IPS-18c (cell line): ENCODE measurements at regions not wholly inside any gene's neighbourhood (a gene's known extent, or its start where the extent isn't known, plus 50 kb on each side); places are given as distances from the start of the nearest gene placed in this dataset.
"Not testable (repeated sequence)": the region's sequence is repeated elsewhere in the genome, so short reads cannot be mapped to it uniquely, and the experiment has no call there.

Experiments used
- H3K4me3 ChIP-seq: 2 replicates; pipeline ENCODE4 v1.7.0; 2013; ENCODE audit warnings: low read depth, mild to moderate bottlenecking, low read length, moderate library complexity; ENCODE audit not compliant: insufficient read depth
- H3K9me3 ChIP-seq: one replicate; pipeline ENCODE4 v1.6.1; 2013; ENCODE audit warnings: mild to moderate bottlenecking, low read length, moderate library complexity; ENCODE audit not compliant: control insufficient read depth, insufficient read depth

GRCh38 chr9:75798505-75798904 lies 92.0 kb upstream of the PCSK5 start:
- H3K9me3 ChIP-seq: no peaks in the 10 kb centered on the region
- no peak overlapping the region for H3K4me3 ChIP-seq

- Histone ChIP-seq H3K4me3 (no peak overlapping the region), H3K9me3 (no peaks in the 10 kb centered on the region)
Observed at GRCh38 chr9:75803130-75803529, 87.3 kb upstream of the PCSK5 start.

- no peaks in the 10 kb centered on the region for H3K9me3 ChIP-seq
- no peak overlapping the region for H3K4me3 ChIP-seq
Observed at GRCh38 chr9:75810063-75810462, 80.4 kb upstream of the PCSK5 start.

GRCh38 chr9:75811692-75812091 lies 78.8 kb upstream of the PCSK5 start:
- H3K9me3 ChIP-seq: no peaks in the 10 kb centered on the region
- no peak overlapping the region for H3K4me3 ChIP-seq

- H3K9me3 ChIP-seq: no peaks in the 10 kb centered on the region
- H3K4me3 ChIP-seq: no peak overlapping the region
Observed at GRCh38 chr9:75812141-75812540, 78.3 kb upstream of the PCSK5 start.

- H3K4me3 ChIP-seq: no peak overlapping the region
- H3K9me3 ChIP-seq: no peaks in the 10 kb centered on the region
Observed at GRCh38 chr9:75814667-75815066, 75.8 kb upstream of the PCSK5 start.

GRCh38 chr9:75820471-75821115 lies 69.9 kb upstream of the PCSK5 start:
- H3K9me3 ChIP-seq: not testable (repeated sequence)

GRCh38 chr9:75823151-75823550 lies 67.3 kb upstream of the PCSK5 start:
- peaks cover 3% of the 10 kb centered on the region for H3K9me3 ChIP-seq

More at GRCh38 chr9:75820471-75821115, 69.9 kb upstream of the PCSK5 start:
- H3K4me3 ChIP-seq: not testable (repeated sequence)

GRCh38 chr9:75824816-75825568 lies 65.5 kb upstream of the PCSK5 start:
- H3K4me3 ChIP-seq: no peak overlapping the region
- peaks cover 3% of the 10 kb centered on the region for H3K9me3 ChIP-seq

More at GRCh38 chr9:75823151-75823550, 67.3 kb upstream of the PCSK5 start:
- no peak overlapping the region for H3K4me3 ChIP-seq

GRCh38 chr9:75826314-75826713 lies 64.2 kb upstream of the PCSK5 start:
- Histone ChIP-seq H3K9me3 (no peaks in the 10 kb centered on the region), H3K4me3 (no peak overlapping the region)

GRCh38 chr9:75830303-75830702 lies 60.2 kb upstream of the PCSK5 start:
- no peak overlapping the region for H3K4me3 ChIP-seq
- H3K9me3 ChIP-seq: no peaks in the 10 kb centered on the region

- Histone ChIP-seq H3K4me3 (no peak overlapping the region), H3K9me3 (no peaks in the 10 kb centered on the region)
Observed at GRCh38 chr9:75833778-75834177, 56.7 kb upstream of the PCSK5 start.

- Histone ChIP-seq H3K4me3 (no peak overlapping the region), H3K9me3 (no peaks in the 10 kb centered on the region)
Observed at GRCh38 chr9:75834878-75835277, 55.6 kb upstream of the PCSK5 start.
